ENCODE measurements at regions not wholly inside any gene's neighbourhood (a gene's known extent, or its start where the extent isn't known, plus 50 kb on each side); places are given as distances from the start of the nearest gene placed in this dataset.

- H3K36me3 Mint-ChIP-seq: no peaks in the 10 kb centered on the region
- CTCF ChIA-PET: no interaction called here
- H3K9me3 Mint-ChIP-seq (ENCODE audit: low read depth): no peaks in the 10 kb centered on the region
- no peak overlapping the region for H3K27ac Mint-ChIP-seq
- H3K4me3 Mint-ChIP-seq: no peak overlapping the region
- H3K27me3 Mint-ChIP-seq: no peaks in the 10 kb centered on the region
- H3K4me1 Mint-ChIP-seq: no peaks in the 10 kb centered on the region
- DNase-seq (no peak), ATAC-seq (no peak)
Measured at GRCh38 chr4:31351695-31352094, 631.5 kb downstream of the PCDH7 start.

GRCh38 chr4:31356839-31357238 lies 636.7 kb downstream of the PCDH7 start:
- CTCF ChIA-PET: no interaction called here
- Mint-ChIP-seq H3K4me1 (no peaks in the 10 kb centered on the region), H3K4me3 (no peak overlapping the region), H3K27me3 (no peaks in the 10 kb centered on the region), H3K27ac (no peak overlapping the region), H3K36me3 (no peaks in the 10 kb centered on the region), H3K9me3 (ENCODE audit: low read depth) (no peaks in the 10 kb centered on the region)
- ATAC-seq: no peak
- no peak for DNase-seq

GRCh38 chr4:31360786-31361185 lies 640.6 kb downstream of the PCDH7 start:
- CTCF ChIA-PET: no interaction called here
- Mint-ChIP-seq H3K9me3 (ENCODE audit: low read depth) (peaks cover 2% of the 10 kb centered on the region), H3K4me3 (no peak overlapping the region), H3K36me3 (no peaks in the 10 kb centered on the region), H3K27me3 (no peaks in the 10 kb centered on the region), H3K27ac (no peak overlapping the region), H3K4me1 (no peaks in the 10 kb centered on the region)
- ATAC-seq: no peak
- DNase-seq: no peak

DNA sequence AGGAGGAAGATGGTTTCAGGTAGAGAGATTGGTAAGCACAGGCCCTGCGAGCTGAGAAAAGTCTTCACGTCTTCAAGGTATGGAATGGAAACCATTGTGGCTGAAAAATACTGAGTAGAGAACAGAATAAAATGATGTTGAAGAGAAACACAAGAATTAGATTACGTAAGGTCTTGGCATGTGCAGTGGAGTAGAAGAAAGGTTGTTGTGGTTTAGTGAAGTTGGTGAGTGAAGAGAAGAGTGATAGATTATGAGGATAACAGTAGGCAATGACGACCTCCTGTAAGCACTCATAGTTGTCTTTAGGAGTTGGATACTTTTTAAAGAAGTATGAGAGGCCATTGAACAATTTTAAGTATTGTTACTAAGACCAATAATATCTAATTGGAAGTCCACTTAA lies 642.6 kb downstream of the PCDH7 start:
- no peak overlapping the region for H3K4me3 Mint-ChIP-seq
- no peak for DNase-seq
- no peak for ATAC-seq

DNA sequence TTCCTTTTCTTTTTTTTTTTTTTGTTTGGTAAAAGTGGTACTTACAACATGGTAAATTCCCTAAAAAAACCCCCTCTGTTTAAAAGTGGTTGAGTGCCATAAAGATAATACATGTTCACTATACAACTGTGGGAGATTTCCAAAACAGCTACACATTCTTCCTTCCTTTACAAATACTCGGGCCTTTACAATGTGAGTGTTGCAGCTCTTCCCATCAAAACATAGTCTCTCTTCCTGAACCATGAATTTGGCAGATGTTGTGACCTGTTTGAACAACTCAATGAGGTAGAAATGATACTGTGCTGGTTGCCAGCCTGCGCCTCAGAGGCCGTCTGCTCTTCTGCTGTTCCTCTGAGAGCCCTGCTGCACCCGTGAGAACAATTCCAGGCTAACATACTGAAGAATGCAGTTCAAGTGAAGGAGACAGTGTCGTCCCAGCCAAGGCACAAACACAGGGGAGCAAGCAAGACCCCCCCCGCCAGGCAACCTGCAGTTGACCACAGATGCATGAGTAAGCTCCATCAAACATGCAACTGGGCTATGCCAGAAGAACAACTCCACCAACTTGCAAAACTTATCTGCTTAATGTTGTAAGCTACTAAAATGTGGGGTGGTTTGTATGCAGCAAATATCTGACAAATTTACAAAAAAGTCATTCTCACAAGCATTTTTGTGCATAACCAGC lies 645.0 kb downstream of the PCDH7 start:
- CTCF ChIA-PET: no interaction called here
- Mint-ChIP-seq H3K4me1 (no peaks in the 10 kb centered on the region), H3K9me3 (ENCODE audit: low read depth) (peaks cover 2% of the 10 kb centered on the region), H3K27ac (no peak overlapping the region), H3K36me3 (no peaks in the 10 kb centered on the region), H3K27me3 (no peaks in the 10 kb centered on the region), H3K4me3 (no peak overlapping the region)
- ATAC-seq (no peak), DNase-seq (no peak)

More for the DNA sequence above, 642.6 kb downstream of the PCDH7 start:
- H3K4me1 Mint-ChIP-seq: no peaks in the 10 kb centered on the region
- H3K9me3 Mint-ChIP-seq (ENCODE audit: low read depth): peaks cover 2% of the 10 kb centered on the region
- CTCF ChIA-PET: no interaction called here
- H3K36me3 Mint-ChIP-seq: no peaks in the 10 kb centered on the region
- no peaks in the 10 kb centered on the region for H3K27me3 Mint-ChIP-seq
- H3K27ac Mint-ChIP-seq: no peak overlapping the region

DNA sequence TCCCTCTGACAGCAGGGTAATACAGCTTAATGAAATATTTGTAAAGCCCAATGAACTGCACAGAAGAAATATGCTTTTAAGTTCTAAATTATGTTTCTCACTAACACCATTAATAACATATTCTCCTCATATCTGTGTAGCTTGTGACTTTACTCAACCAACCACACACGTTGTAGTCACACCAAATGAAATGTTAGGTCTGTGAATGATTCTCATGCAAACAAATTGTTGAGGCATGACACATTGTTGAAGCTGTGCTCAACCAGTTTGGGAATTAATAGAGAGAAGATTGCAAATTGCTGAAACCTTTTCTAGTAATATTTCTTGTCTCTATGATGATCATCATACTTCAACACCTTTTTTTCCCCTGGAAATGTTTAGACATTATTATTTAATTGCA lies 645.9 kb downstream of the PCDH7 start:
- CTCF ChIA-PET: no interaction called here
- DNase-seq: no peak
- Mint-ChIP-seq H3K27ac (no peak overlapping the region), H3K4me3 (no peak overlapping the region), H3K36me3 (no peaks in the 10 kb centered on the region), H3K27me3 (no peaks in the 10 kb centered on the region), H3K4me1 (no peaks in the 10 kb centered on the region), H3K9me3 (ENCODE audit: low read depth) (peaks cover 2% of the 10 kb centered on the region)
- no peak for ATAC-seq

GRCh38 chr4:31370866-31371465 lies 650.8 kb downstream of the PCDH7 start:
- no peak for DNase-seq
- CTCF ChIA-PET: no interaction called here
- Mint-ChIP-seq H3K27ac (no peak overlapping the region), H3K9me3 (ENCODE audit: low read depth) (peaks cover 2% of the 10 kb centered on the region), H3K4me3 (no peak overlapping the region), H3K27me3 (no peaks in the 10 kb centered on the region), H3K4me1 (no peaks in the 10 kb centered on the region), H3K36me3 (no peaks in the 10 kb centered on the region)
- no peak for ATAC-seq

DNA sequence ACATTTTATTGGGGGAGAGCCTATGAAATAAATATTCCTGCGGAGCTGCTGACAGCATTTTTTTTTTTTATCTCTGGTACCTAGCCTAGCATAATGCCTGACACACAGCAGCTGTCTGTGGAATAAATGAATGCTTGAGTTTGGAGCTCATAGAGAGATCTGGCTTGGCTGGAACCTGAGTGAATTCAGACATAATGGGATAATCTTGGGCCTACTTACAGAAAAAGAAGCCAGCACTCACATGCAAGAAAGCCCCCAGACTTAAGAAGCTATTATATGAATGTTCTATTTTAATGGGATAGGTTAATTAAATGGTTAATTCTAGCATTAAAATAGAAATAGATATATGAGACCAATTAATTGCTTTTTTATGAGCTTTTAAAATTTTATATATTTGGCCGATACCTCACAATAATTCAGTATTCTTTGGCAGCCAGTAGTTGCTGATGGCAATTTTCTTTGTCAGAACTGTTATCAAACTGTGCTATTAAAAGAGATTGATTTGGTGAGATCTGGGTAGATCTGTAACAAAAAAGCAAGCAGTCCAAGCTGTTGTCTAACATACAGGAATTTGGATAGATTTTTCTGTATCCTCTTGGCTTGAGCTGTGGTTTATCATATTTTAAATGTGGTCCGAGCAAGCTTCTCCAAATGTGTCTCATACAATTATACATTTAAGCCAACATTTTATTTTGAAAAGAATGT lies 654.2 kb downstream of the PCDH7 start:
- Mint-ChIP-seq H3K9me3 (ENCODE audit: low read depth) (peaks cover 5% of the 10 kb centered on the region), H3K4me3 (no peak overlapping the region), H3K4me1 (no peaks in the 10 kb centered on the region), H3K27ac (no peak overlapping the region), H3K36me3 (no peaks in the 10 kb centered on the region), H3K27me3 (no peaks in the 10 kb centered on the region)
- ATAC-seq: no peak
- CTCF ChIA-PET: no interaction called here
- no peak for DNase-seq

GRCh38 chr4:31375936-31376335 lies 655.8 kb downstream of the PCDH7 start:
- no peak for ATAC-seq
- DNase-seq: no peak
- Mint-ChIP-seq H3K27ac (no peak overlapping the region), H3K27me3 (no peaks in the 10 kb centered on the region), H3K36me3 (no peaks in the 10 kb centered on the region), H3K4me1 (no peaks in the 10 kb centered on the region), H3K9me3 (ENCODE audit: low read depth) (peaks cover 5% of the 10 kb centered on the region), H3K4me3 (no peak overlapping the region)
- CTCF ChIA-PET: no interaction called here

DNA sequence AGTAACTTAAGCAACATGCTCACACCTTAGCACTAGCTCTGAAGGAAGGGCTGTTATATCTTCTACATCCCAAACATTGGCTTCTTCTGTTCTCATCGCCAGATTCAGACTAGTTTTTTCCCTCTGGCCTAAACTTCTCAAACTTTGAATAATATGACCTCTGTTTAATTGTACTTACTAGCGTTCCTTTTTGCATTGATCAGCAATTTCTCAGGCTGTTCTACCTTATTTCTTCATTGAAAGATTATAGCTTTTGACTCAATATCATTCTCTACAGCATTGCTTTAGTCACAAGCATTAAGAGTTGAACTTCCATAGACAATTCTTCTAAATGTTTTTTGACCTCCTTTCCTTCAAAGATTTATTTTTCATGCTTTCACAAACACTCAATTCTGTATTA lies 659.2 kb downstream of the PCDH7 start:
- H3K4me1 Mint-ChIP-seq: no peaks in the 10 kb centered on the region
- peaks cover 5% of the 10 kb centered on the region for H3K9me3 Mint-ChIP-seq (ENCODE audit: low read depth)
- H3K27ac Mint-ChIP-seq: no peak overlapping the region
- CTCF ChIA-PET: no interaction called here
- no peak overlapping the region for H3K4me3 Mint-ChIP-seq
- H3K27me3 Mint-ChIP-seq: no peaks in the 10 kb centered on the region
- ATAC-seq (no peak), DNase-seq (no peak)
- no peaks in the 10 kb centered on the region for H3K36me3 Mint-ChIP-seq

GRCh38 chr4:31383767-31384166 lies 663.6 kb downstream of the PCDH7 start:
- Mint-ChIP-seq H3K9me3 (ENCODE audit: low read depth) (peaks cover 3% of the 10 kb centered on the region), H3K36me3 (no peaks in the 10 kb centered on the region), H3K4me3 (no peak overlapping the region), H3K27ac (no peak overlapping the region), H3K4me1 (no peaks in the 10 kb centered on the region), H3K27me3 (no peaks in the 10 kb centered on the region)
- ATAC-seq (no peak), DNase-seq (no peak)
- CTCF ChIA-PET: no interaction called here

- DNase-seq (no peak), ATAC-seq (no peak)
- Mint-ChIP-seq H3K27me3 (no peaks in the 10 kb centered on the region), H3K4me1 (no peaks in the 10 kb centered on the region), H3K27ac (no peak overlapping the region), H3K36me3 (no peaks in the 10 kb centered on the region), H3K4me3 (no peak overlapping the region), H3K9me3 (ENCODE audit: low read depth) (peaks cover 6% of the 10 kb centered on the region)
- CTCF ChIA-PET: no interaction called here
Measured at GRCh38 chr4:31390849-31391248, 670.7 kb downstream of the PCDH7 start.

GRCh38 chr4:31391976-31392375 lies 671.8 kb downstream of the PCDH7 start:
- H3K4me1 Mint-ChIP-seq: no peaks in the 10 kb centered on the region
- no peak overlapping the region for H3K4me3 Mint-ChIP-seq
- peaks cover 6% of the 10 kb centered on the region for H3K9me3 Mint-ChIP-seq (ENCODE audit: low read depth)
- DNase-seq: no peak
- H3K27ac Mint-ChIP-seq: no peak overlapping the region
- CTCF ChIA-PET: no interaction called here
- H3K36me3 Mint-ChIP-seq: no peaks in the 10 kb centered on the region
- no peaks in the 10 kb centered on the region for H3K27me3 Mint-ChIP-seq
- no peak for ATAC-seq

DNA sequence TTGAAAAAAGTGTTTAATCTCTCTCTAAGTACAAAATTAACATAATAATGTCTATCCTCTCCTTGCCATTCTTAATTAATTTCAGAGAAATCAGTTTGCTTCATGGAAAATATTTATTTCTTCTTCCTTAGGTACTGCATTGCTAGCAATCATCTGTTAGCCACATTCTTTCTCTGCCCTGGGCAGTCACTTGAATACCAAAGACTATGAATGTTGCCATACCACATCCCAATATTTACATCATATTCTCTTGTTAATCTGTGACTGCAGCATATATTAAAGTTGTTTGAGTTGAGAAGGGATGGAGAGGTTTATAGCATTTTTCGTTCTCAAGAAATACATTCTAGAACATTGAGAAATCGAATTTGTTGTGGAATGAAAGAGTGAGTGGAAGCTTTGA lies 672.8 kb downstream of the PCDH7 start:
- DNase-seq (no peak), ATAC-seq (no peak)
- CTCF ChIA-PET: no interaction called here
- no peaks in the 10 kb centered on the region for H3K27me3 Mint-ChIP-seq
- no peaks in the 10 kb centered on the region for H3K36me3 Mint-ChIP-seq
- no peak overlapping the region for H3K27ac Mint-ChIP-seq
- no peaks in the 10 kb centered on the region for H3K4me1 Mint-ChIP-seq
- H3K4me3 Mint-ChIP-seq: no peak overlapping the region
- H3K9me3 Mint-ChIP-seq (ENCODE audit: low read depth): peaks cover 6% of the 10 kb centered on the region
